WI38 (cell line): ENCODE measurements at regions not wholly inside any gene's neighbourhood (a gene's known extent, or its start where the extent isn't known, plus 50 kb on each side); places are given as distances from the start of the nearest gene placed in this dataset.

ENCODE experiments used
- H3K4me3 ChIP-seq: 2 replicates; pipeline ENCODE4 v1.5.1; 2011; ENCODE audit warnings: low read depth, mild to moderate bottlenecking, control low read depth, low read length
- TF ChIP-seq, protein P1 (sequence below): IDR thresholded peaks from 2 replicates; pipeline ENCODE4 v1.5.1; 2012; ENCODE audit warnings: low read depth, mild to moderate bottlenecking, control low read depth, low read length

DNA sequence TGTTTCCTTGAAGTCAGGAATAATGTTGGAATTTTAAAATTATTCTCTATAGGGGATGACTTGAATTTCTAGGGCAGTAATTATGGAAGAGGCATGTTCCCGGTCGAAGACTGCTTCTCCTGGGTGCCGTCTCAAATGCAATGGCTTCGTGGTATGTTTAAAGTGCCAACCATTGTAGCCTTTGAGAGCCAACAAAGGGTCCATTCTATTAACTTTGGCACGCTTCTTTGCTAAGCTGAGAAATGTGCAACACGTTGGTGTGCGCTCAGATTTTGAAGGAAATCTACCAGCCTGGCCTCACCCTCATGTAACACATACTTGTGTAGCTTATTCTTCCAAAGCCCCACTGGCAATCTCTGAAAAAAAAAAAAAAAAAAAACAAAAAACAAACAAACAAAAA is 221.2 kb upstream of the ANKH start:
- TF ChIP-seq, protein P1, sequence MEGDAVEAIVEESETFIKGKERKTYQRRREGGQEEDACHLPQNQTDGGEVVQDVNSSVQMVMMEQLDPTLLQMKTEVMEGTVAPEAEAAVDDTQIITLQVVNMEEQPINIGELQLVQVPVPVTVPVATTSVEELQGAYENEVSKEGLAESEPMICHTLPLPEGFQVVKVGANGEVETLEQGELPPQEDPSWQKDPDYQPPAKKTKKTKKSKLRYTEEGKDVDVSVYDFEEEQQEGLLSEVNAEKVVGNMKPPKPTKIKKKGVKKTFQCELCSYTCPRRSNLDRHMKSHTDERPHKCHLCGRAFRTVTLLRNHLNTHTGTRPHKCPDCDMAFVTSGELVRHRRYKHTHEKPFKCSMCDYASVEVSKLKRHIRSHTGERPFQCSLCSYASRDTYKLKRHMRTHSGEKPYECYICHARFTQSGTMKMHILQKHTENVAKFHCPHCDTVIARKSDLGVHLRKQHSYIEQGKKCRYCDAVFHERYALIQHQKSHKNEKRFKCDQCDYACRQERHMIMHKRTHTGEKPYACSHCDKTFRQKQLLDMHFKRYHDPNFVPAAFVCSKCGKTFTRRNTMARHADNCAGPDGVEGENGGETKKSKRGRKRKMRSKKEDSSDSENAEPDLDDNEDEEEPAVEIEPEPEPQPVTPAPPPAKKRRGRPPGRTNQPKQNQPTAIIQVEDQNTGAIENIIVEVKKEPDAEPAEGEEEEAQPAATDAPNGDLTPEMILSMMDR: no peak

DNA sequence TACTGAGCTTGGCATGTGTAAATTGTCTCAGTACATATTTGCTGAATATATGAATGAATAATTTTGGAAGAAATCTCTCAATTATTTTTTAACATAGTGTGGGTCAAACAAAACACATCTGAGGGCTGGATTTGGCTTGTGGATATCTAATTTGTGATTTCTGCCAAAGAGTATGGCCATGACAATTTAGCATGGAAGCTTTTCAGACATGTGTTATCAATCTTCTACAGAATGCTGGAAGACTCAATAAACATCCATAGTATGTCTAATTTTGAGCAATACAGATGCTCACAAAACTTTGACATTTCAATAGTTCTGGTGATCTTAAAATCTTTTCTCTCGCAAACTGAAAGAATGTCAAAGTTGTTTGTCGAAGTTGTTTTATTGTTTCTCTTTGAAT is 214.1 kb upstream of the ANKH start:
- H3K4me3 ChIP-seq: no peak overlapping the region
- TF ChIP-seq, protein P1: no peak

More for the DNA sequence above, 221.2 kb upstream of the ANKH start:
- H3K4me3 ChIP-seq: no peak overlapping the region

DNA sequence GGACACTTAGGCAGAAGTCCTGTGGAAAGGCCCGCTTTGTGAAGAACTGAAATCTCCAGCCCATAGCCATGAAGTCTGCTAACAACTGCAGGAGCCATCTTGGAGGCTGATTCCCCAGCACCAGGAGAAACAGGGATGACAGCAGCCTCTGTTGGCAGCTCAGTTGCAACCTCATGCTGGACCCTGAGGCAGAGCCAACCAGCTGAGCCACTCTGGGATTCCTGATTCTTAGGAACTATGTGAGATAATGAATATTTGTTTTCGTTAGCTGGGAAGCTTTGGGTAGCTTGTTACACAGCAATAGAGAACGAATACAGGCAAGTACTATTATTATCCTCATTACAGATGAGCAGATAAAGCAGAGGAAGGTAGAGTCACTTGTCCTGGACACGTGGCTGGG is 210.5 kb upstream of the ANKH start:
- no peak overlapping the region for H3K4me3 ChIP-seq
- TF ChIP-seq, protein P1: no peak

DNA sequence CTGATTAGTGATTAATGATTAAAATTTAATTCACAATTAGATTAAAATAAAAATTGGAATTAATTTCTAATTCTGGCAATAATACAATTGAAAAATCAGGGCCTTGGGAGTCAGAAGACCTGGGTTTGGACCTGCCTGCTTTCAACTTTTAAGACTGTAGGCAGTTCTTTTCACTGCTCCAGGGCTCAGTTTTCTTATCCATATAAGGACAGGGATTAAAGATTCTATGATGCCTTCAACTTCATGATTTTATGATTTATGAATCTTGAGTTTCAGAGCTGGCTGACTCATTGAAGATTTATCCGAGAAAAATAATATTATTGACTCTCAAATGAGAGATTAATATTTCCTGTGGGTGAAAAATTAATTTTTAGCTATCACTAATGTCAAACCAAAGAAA is 208.6 kb upstream of the ANKH start:
- H3K4me3 ChIP-seq: no peak overlapping the region

DNA sequence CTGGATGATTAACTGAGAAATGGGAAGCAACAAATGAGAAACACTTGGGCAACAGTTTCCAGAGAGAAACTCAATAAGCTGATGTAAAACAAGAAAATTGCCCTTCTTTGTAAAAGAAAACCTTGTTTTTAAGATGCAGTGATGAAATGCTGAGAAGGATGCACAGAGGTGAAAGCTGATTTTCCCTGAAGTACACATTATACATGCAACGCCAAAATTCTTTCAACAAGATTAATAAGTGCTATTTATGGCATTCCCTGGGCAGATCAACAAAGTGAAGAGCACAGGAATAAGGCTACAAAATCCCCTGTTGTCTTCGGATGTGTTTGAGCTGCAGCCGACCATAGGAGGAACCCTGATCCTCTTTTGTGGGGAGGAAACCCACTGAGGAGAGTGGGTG is 208.0 kb upstream of the ANKH start:
- H3K4me3 ChIP-seq: no peak overlapping the region
- TF ChIP-seq, protein P1: no peak

More for the DNA sequence above, 208.6 kb upstream of the ANKH start:
- TF ChIP-seq, protein P1: no peak

DNA sequence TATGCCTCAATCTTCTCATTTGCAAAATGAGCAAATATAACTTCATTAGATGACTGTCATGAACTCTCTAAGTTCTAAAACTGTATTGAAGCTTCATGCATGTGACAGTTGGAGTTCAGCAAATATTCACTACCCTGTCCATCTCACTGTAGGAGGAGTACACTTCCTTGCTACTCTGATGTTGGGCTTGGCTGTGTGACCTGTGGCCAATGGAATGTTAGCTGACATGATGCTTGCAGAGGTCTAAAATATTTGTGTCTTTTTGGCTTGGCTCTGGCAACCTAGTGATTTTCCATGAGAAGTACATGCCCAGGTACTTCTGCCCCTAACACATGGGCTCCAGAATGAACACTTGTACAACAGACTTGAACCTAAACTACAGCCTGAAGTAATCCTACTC is 203.1 kb upstream of the ANKH start:
- H3K4me3 ChIP-seq: no peak overlapping the region
- TF ChIP-seq, protein P1: no peak

DNA sequence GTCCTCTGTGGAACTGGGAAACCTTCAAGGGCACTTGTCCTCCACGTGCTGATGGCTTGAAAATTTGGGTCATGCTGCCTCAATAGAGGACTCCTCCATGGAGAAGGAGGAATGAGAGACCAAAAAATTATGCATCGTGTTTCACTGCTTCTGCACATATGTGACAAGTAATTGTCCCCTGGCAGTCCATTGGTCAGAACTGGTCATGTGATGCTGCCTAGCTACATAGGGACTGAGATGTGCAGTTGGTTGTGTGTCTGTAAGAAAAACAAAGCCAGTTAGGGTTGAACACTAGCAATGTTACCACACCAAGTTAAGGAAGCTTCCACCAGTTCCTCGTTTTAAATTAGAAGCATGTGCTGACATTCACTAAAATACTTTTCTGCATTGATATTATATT is 201.9 kb upstream of the ANKH start:
- H3K4me3 ChIP-seq: no peak overlapping the region
- TF ChIP-seq, protein P1: no peak
